A204.1 (cell line): ENCODE measurements at regions not wholly inside any gene's neighbourhood (a gene's known extent, or its start where the extent isn't known, plus 50 kb on each side); places are given as distances from the start of the nearest gene placed in this dataset.
A peak's percentile ranks its signal among the peaks of the same experiment; 100 is the strongest.

Experiments used
- FAIRE-seq: peaks from 2 replicates; lab custom pipeline; 2012; peaks lifted over from hg19 to GRCh38; lab: Jason Lieb, UNC

DNA sequence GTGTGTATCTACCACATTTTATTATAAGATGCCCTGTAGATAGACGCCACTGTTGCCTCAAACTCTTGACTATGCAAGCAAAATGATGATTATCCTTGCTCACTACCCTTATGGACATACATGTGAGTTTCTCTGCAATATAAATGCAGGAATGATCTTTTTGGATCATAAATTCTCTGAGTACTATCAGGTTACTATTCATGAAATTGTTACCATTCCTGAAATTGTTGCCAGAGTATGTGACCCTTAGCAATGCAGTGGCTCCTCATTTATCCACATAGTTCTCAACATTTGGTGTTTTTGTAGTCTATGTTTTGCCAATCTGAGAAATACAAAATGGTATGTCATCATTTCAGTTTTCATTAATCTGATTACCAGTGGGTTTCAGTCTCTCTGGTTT is 166.2 kb upstream of the FAM3C start:
- no peak for FAIRE-seq

GRCh38 chr7:121561717-121562116 is 165.6 kb upstream of the FAM3C start:
- FAIRE-seq: no peak

DNA sequence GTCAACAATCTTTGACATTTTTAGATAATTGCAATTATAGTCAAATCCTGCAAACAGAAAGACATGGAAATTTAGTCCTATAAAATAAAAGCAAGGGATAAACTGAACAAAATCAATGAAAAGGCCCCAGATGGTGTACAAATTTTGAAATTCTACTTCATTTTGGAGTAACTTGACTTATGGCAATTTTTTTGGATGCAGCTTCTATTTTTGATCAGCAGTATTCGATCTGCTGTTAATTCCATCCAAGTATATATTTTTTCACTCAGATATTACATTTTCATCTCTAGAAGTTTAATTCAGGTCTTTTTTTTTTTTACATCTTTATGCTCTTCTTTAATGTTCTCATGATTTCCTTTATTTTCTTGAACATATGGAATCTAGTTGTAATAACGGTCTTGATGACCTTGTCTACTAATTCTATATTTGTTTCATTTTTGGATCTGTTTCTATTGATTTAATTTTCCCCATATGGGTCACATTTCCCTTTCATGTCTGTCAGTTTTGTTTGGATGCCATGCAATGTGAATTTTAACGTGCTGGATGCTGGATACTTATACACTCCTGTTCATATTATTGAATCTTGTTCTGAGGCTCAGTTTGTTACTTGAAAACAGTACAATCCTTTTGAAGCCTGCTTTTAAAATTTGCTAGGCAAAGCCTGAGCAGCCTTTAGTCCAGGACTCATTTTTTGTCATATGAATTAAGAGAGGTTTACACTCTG is 164.3 kb upstream of the FAM3C start:
- FAIRE-seq: peak; percentile 6

DNA sequence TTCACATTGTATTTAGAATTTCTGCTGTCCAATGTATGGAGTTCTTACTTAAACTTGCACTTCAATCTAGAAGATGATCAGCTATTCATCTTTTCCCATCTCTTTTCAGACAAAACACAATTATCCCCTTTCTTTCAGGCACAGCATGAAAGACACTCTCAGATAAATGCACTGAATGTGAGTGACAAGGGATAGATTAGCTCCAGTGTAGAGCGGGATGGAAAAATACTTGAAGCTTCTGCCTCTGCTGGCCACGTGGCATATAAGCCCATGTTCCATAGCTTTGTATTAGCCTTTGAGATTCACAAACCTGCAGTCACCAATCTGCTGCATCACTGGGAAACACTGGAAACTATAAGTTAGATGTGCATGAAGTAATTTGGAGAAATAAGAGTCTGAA is 162.2 kb upstream of the FAM3C start:
- no peak for FAIRE-seq

DNA sequence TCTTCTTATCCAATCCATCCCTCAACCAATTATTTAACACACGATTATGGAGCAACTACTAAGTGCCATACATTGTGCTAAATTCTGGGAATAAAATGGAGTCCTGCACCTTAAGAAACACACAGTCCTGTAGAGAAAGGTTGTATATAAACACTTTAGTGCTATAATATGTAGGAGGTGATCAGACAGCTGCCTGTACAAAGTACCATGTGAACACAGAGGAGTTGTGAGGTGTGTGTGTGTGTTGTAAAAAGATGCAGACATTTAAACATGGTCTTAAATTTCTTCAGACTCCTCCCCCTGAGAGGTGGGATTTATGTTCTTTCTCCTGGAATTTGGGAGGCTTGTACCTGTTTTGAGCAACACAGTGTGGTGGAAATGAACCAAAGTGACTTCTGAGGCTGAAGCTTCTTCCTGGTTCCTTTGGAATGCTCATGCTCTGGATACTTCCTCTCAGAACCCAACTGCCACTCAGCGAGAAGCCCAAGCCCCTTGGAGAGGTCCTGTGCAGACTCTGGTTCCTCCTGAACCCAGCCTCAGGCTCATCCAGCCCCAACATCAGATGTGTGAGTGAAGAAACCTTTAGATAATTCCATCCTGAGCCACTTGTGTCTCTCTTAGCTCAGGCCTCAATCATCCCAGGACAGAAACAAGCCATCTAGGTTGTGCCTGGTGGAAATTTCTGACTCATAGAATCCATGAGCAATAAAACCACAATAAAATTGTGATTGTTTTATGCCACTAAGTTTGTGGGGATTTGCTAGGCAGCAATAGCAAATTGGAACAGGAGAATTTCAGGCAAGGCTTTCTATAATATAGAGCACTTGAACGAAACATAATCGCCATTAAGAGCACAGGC is 161.2 kb upstream of the FAM3C start:
- FAIRE-seq: no peak

DNA sequence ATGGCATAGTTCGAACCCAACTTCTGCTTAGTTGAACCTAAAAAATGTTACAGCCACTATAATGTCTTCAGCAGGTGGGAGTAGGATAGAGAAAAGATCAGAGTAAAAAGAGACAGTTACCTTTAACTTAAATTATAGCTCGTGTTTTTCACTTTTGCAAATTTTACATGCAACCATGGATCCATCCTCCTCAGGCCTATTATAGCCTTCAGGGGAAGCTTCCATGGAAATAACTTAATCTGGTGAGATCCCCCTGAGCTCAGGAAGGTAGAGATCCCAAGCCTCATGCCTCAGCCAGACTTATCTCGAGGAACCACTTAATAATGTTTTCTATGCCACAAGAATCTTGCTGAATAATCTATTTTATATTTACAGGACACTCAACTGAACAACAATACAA is 159.4 kb upstream of the FAM3C start:
- FAIRE-seq: no peak

GRCh38 chr7:121547544-121548092 is 151.5 kb upstream of the FAM3C start:
- FAIRE-seq: peak; percentile 99

DNA sequence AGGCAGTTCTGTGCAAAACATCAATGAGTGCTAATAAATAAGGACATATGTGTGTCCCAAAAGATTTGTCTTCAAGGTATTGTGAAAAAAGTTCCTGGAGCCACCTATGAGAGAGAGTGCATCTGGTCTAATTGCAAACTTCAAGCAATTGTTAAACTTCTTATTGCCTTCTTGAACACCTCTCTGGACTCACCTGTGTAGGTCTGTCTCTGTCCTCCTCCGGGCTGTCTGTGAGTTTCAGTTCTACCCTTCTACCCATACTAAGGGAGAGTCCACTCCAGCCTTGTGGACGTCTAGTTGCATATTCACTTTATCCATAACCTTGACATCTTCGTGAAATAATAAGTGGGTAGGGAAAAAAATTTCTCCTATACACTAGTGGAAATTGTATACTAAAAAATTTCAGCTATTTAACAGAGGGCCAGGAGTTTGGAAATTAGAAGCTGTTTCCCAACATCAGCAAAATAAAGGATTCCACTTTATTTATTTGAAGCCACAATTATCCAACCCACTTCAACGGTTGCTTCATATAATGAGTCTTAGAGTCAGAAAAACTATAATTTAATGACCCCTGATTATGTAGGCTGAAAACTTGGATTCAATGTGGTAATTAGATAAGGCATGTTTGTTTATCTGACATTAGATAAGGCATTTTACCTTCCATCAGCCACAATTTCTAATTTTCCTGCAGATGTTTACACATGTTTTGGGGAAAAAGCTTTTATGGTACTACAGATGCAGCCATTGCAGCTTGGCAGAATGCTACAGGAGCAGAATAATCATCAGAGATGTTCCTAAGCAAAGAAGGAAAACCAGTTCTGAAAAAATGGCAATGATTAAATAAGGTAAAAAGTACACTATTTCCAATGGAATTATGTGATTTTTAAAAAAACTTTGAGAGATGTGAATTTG is 150.8 kb upstream of the FAM3C start:
- FAIRE-seq: no peak

DNA sequence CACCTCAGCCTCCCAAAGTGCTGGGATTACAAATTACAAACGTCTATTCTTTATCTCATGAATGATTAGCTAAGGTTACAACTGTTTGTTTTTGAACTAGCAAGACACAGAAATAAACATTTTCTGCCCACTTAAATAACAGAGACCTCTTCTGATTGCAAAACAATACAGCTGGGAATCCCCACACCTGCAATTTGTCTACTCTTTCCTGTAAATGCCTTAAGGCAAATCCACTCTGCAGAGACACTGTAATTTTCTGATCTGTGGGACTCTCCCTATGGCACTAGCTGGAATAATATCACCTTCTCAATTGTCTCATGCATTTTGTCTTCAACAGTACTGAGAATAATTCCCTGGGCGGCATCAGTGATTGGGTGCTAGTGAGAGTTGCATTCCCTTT is 149.3 kb upstream of the FAM3C start:
- FAIRE-seq: no peak

DNA sequence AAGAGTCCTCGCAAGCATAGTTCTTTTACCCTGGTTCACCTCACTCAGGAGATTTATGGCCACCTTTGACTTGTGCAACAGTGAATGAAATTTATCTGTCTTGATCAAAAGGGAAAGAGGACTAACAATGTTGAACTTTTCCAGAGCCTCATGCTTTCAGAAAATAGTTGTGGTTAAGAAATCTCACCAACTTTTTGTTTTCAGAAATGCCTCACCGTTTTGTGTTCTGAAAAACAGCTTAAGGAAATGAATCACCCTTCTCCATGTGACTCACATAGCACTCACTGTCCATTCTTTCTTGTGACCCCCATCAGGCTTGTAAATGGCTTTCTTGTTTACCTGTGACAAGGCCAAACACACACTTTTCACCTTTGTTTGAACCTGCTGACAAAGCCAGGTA is 148.6 kb upstream of the FAM3C start:
- no peak for FAIRE-seq

DNA sequence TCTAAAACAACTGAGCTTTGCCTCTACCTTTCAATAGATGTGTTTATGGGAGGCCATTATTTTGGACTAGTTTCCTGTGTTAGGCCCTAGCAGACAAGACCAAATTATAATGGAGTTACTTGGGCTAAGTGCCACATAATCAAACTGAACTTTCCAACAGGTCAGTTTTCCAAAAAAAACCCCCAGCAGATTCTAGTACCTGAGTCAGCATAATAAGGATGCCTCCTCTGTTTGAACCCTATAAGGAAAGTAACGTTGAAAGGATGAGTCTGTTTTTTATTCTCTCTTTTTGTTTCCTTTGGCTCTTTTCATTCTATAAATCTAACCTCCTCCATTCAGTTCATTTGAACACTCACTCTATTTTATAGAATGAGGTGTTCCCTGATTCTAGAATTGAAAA is 148.1 kb upstream of the FAM3C start:
- peak; percentile 56 for FAIRE-seq

- FAIRE-seq: no peak
Measured at GRCh38 chr7:121541457-121541856, 145.3 kb upstream of the FAM3C start.

DNA sequence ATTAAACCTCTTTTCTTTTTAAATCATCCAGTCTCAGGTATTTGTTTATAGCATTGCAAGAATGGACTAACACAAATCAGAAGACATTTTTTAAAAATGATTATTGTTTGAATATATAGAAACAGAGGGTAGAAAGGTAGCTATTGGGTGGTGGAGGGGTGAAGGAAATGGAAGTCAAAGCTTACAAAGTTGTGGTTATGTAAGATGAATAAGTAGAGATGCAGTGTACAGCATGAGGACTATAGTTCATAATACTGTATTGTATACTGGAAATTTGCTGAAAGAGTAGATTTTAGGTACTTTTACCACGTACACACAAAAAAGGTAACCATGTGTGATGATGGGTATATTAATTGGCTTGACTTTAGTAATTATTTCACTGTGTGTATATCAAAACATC is 144.0 kb upstream of the FAM3C start:
- FAIRE-seq: no peak

GRCh38 chr7:121537031-121537430 is 140.9 kb upstream of the FAM3C start:
- no peak for FAIRE-seq

DNA sequence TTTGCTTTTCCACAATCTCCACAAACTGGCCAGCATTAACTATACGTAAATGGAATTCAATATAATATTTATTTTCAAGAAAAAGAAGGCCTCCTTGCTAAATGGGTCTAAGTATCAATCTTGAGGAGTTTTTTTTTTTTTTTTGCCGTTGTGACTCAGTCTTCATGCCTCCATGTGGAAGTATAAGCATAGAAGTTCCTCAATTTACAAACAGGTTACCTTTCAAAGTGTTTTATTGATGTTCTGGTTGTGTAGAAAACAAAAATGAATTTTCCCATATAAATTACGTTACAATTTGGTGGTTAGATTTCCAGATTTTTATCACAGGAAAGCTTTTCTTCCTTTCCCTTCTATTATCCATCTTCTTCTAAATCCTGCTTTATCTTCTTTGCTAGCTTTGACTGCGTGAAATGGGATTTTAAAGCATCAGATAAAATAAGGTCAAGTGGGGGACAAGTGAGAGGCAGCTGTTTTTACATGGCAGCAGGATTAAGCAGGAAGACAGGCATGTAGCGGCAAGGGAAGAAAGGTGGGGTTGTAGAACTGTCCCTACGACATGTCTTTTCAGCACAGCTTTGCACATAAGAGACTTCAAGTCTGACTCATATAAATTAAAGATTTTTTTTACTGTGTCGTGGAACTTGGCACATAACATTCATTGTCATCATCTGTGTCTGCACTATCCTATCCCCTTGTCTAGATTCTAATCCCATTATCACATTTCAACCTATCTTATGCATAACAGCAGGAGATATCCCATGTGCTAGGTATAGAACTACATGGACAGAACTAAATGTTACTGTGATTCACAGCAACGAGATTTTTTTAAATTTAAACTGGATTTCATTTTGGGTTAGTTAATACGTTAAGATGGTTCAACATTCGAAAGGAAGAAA is 135.3 kb upstream of the FAM3C start:
- no peak for FAIRE-seq

- no peak for FAIRE-seq
Measured at GRCh38 chr7:121530227-121531174, 134.4 kb upstream of the FAM3C start.

- no peak for FAIRE-seq
Measured at GRCh38 chr7:121529003-121529402, 132.9 kb upstream of the FAM3C start.

DNA sequence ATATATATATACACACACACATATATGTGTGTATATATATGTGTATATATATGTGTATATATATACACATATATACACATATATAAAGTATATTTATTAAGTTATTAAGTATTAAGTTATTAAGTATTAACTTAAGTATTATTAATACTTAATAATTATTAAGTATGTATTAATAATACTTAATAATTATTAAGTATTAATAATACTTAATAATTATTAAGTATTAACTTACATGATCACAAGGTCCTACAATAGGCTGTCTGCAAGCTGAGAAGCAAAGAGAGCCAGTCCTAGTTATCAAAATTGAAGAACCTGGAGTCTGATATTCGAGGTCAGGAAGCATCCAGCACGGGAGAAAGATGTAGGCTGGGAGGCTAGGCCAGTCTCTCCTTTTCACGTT is 130.1 kb upstream of the FAM3C start:
- peak; percentile 88 for FAIRE-seq

- FAIRE-seq: no peak
Measured at GRCh38 chr7:121525155-121525819, 129.2 kb upstream of the FAM3C start.
